ENCODE measurements at regions not wholly inside any gene's neighbourhood (a gene's known extent, or its start where the extent isn't known, plus 50 kb on each side); places are given as distances from the start of the nearest gene placed in this dataset.

GRCh38 chr10:108787932-108788331 lies 1135.4 kb downstream of the XPNPEP1 start:
- Mint-ChIP-seq H3K27me3 (no peaks in the 10 kb centered on the region), H3K9me3 (peaks cover 8% of the 10 kb centered on the region), H3K4me1 (no peaks in the 10 kb centered on the region), H3K4me3 (no peak overlapping the region), H3K27ac (no peak overlapping the region), H3K36me3 (ENCODE audit: low read depth) (no peaks in the 10 kb centered on the region)
- CTCF ChIA-PET = no interaction called here
- intact Hi-C loops (cut with micrococcal nuclease) = no loop called here
- no peak for TF ChIP-seq CTCF (IDR thresholded peaks at IDR 0.05)
- no peak for DNase-seq
- no peak for ATAC-seq (ENCODE audit: low read depth)
- POLR2A ChIA-PET = no interaction called here

GRCh38 chr10:108785011-108785410 lies 1138.3 kb downstream of the XPNPEP1 start:
- DNase-seq (no peak), ATAC-seq (ENCODE audit: low read depth) (no peak)
- Mint-ChIP-seq H3K4me3 (no peak overlapping the region), H3K27ac (no peak overlapping the region), H3K27me3 (no peaks in the 10 kb centered on the region), H3K36me3 (ENCODE audit: low read depth) (no peaks in the 10 kb centered on the region), H3K4me1 (no peaks in the 10 kb centered on the region), H3K9me3 (peaks cover 8% of the 10 kb centered on the region)
- intact Hi-C loops (cut with micrococcal nuclease) = loop anchor here (2.0 kb wide), 1 partner anchor 1376 kb away; no protein-coding TSS in a partner anchor
- POLR2A ChIA-PET = no interaction called here
- no peak for TF ChIP-seq CTCF (IDR thresholded peaks at IDR 0.05)
- CTCF ChIA-PET = no interaction called here

- no peak for TF ChIP-seq CTCF (IDR thresholded peaks at IDR 0.05)
- DNase-seq = no peak
- Mint-ChIP-seq H3K27me3 (no peaks in the 10 kb centered on the region), H3K4me3 (no peak overlapping the region), H3K4me1 (no peaks in the 10 kb centered on the region), H3K9me3 (peaks cover 8% of the 10 kb centered on the region), H3K36me3 (ENCODE audit: low read depth) (no peaks in the 10 kb centered on the region), H3K27ac (no peak overlapping the region)
- POLR2A ChIA-PET = no interaction called here
- CTCF ChIA-PET = no interaction called here
- intact Hi-C loops (cut with micrococcal nuclease) = loop anchor here (2.0 to 5.0 kb wide), 2 partner anchors 1376 to 1987 kb away; no protein-coding TSS in a partner anchor
- no peak for ATAC-seq (ENCODE audit: low read depth)
Observed at GRCh38 chr10:108784534-108784933, 1138.8 kb downstream of the XPNPEP1 start.

GRCh38 chr10:108783897-108784296 lies 1139.4 kb downstream of the XPNPEP1 start:
- ATAC-seq (ENCODE audit: low read depth) (no peak), DNase-seq (no peak)
- Mint-ChIP-seq H3K4me1 (no peaks in the 10 kb centered on the region), H3K27ac (no peak overlapping the region), H3K4me3 (no peak overlapping the region), H3K9me3 (peaks cover 8% of the 10 kb centered on the region), H3K27me3 (no peaks in the 10 kb centered on the region), H3K36me3 (ENCODE audit: low read depth) (no peaks in the 10 kb centered on the region)
- TF ChIP-seq CTCF (IDR thresholded peaks at IDR 0.05) = no peak
- ChIA-PET POLR2A (no interaction called here), CTCF (no interaction called here)
- intact Hi-C loops (cut with micrococcal nuclease) = loop anchor here (2.0 to 5.0 kb wide), 2 partner anchors 1375 to 1987 kb away; no protein-coding TSS in a partner anchor

GRCh38 chr10:108782411-108782810 lies 1140.9 kb downstream of the XPNPEP1 start:
- ChIA-PET POLR2A (no interaction called here), CTCF (interaction anchor here (0.7 kb wide), 1 partner anchor 1399 kb away, joined by 3 read pairs; no protein-coding TSS in a partner anchor)
- ATAC-seq (ENCODE audit: low read depth) (no peak), DNase-seq (no peak)
- H3K36me3 Mint-ChIP-seq (ENCODE audit: low read depth) = no peaks in the 10 kb centered on the region
- H3K4me3 Mint-ChIP-seq = no peak overlapping the region
- no peaks in the 10 kb centered on the region for H3K27me3 Mint-ChIP-seq
- intact Hi-C loops (cut with micrococcal nuclease) = loop anchor here (5.0 kb wide), 1 partner anchor 1985 kb away; no protein-coding TSS in a partner anchor
- H3K9me3 Mint-ChIP-seq = peaks cover 8% of the 10 kb centered on the region
- TF ChIP-seq CTCF (IDR thresholded peaks at IDR 0.05) = no peak
- H3K27ac Mint-ChIP-seq = no peak overlapping the region
- no peaks in the 10 kb centered on the region for H3K4me1 Mint-ChIP-seq
